Effector memory CD8-positive, alpha-beta T cell (primary cell): ENCODE measurements at regions not wholly inside any gene's neighbourhood (a gene's known extent, or its start where the extent isn't known, plus 50 kb on each side); places are given as distances from the start of the nearest gene placed in this dataset.

ENCODE experiments used
- ATAC-seq: fragments of 150-1000 bp; cut with Tn5 transposase; replicated peaks from 2 replicates; pipeline ENCODE4 v1.10.0; 2021; ENCODE audit warnings: mild to moderate bottlenecking, moderate library complexity
- DNase-seq, 3 experiments: peaks; one replicate each; pipeline ENCODE4 v3.0.0; 2021
- H3K27ac Mint-ChIP-seq, 2 donors: one replicate each; pipeline ENCODE4 v1.8.0; 2022; ENCODE audit warnings: mild to moderate bottlenecking in 2 of 2, mixed read lengths in 2 of 2, moderate library complexity in 2 of 2
- H3K27me3 Mint-ChIP-seq, 2 donors: one replicate each; pipeline ENCODE4 v1.8.0; 2022; ENCODE audit warnings: mixed read lengths in 2 of 2
- H3K36me3 Mint-ChIP-seq: one replicate; pipeline ENCODE4 v1.8.0; 2022; ENCODE audit warnings: mild to moderate bottlenecking, moderate library complexity, mixed read lengths; ENCODE audit not compliant: insufficient read depth
- H3K4me1 Mint-ChIP-seq, 2 donors: one replicate each; pipeline ENCODE4 v1.8.0; 2022; ENCODE audit warnings: low read depth in 2 of 2, mixed read lengths in 2 of 2
- H3K4me3 Mint-ChIP-seq, 2 donors: one replicate each; pipeline ENCODE4 v1.8.0; 2022; ENCODE audit warnings: mild to moderate bottlenecking in 2 of 2, mixed read lengths in 2 of 2, moderate library complexity in 2 of 2
- H3K9me3 Mint-ChIP-seq, 2 donors: one replicate each; pipeline ENCODE4 v1.8.0; 2022; ENCODE audit warnings: mixed read lengths in 2 of 2

- Mint-ChIP-seq H3K36me3 (peaks cover 77% of the 10 kb centered on the region), H3K9me3 (no peaks in the 10 kb centered on the region), H3K4me1 (peaks cover 11 to 15% of the 10 kb centered on the region in 2 donors), H3K4me3 (no peak overlapping the region), H3K27me3 (no peaks in the 10 kb centered on the region), H3K27ac (peak overlapping the region in 1 of 2 donors; percentile 10)
- ATAC-seq (no peak), DNase-seq (no peak)
Observed at GRCh38 chr17:77489239-77489892, 348.6 kb downstream of the SEC14L1 start.

GRCh38 chr17:77489893-77490255 lies 349.1 kb downstream of the SEC14L1 start:
- no peak overlapping the region for H3K27ac Mint-ChIP-seq
- ATAC-seq (no peak), DNase-seq (no peak)
- no peaks in the 10 kb centered on the region for H3K9me3 Mint-ChIP-seq
- H3K27me3 Mint-ChIP-seq, result no peaks in the 10 kb centered on the region
- peaks cover 82% of the 10 kb centered on the region for H3K36me3 Mint-ChIP-seq
- H3K4me1 Mint-ChIP-seq, result peaks cover 13 to 16% of the 10 kb centered on the region in 2 donors
- no peak overlapping the region for H3K4me3 Mint-ChIP-seq

GRCh38 chr17:77490361-77491183 lies 349.8 kb downstream of the SEC14L1 start:
- DNase-seq (no peak), ATAC-seq (no peak)
- no peaks in the 10 kb centered on the region for H3K27me3 Mint-ChIP-seq
- H3K27ac Mint-ChIP-seq, result no peak overlapping the region
- no peak overlapping the region for H3K4me3 Mint-ChIP-seq
- peaks cover 89% of the 10 kb centered on the region for H3K36me3 Mint-ChIP-seq
- no peaks in the 10 kb centered on the region for H3K9me3 Mint-ChIP-seq
- H3K4me1 Mint-ChIP-seq, result peaks cover 17 to 19% of the 10 kb centered on the region in 2 donors

GRCh38 chr17:77491921-77492445 lies 351.2 kb downstream of the SEC14L1 start:
- DNase-seq (no peak), ATAC-seq (peak; percentile 35)
- Mint-ChIP-seq H3K27me3 (no peaks in the 10 kb centered on the region), H3K27ac (peak overlapping the region; percentile 77 to 95), H3K4me3 (peak overlapping the region; percentile 33 to 34), H3K36me3 (peaks cover 93% of the 10 kb centered on the region), H3K9me3 (no peaks in the 10 kb centered on the region), H3K4me1 (peaks cover 11 to 15% of the 10 kb centered on the region in 2 donors)

GRCh38 chr17:77492446-77493237 lies 351.9 kb downstream of the SEC14L1 start:
- Mint-ChIP-seq H3K9me3 (no peaks in the 10 kb centered on the region), H3K27me3 (no peaks in the 10 kb centered on the region), H3K36me3 (peaks cover 90% of the 10 kb centered on the region), H3K27ac (peak overlapping the region; percentile 77 to 95), H3K4me3 (peak overlapping the region in 1 of 2 donors; percentile 34), H3K4me1 (peaks cover 11 to 15% of the 10 kb centered on the region in 2 donors)
- DNase-seq (no peak), ATAC-seq (no peak)

GRCh38 chr17:77493238-77493820 lies 352.6 kb downstream of the SEC14L1 start:
- Mint-ChIP-seq H3K4me3 (no peak overlapping the region), H3K4me1 (peaks cover 11 to 13% of the 10 kb centered on the region in 2 donors), H3K27ac (peak overlapping the region in 1 of 2 donors; percentile 84), H3K9me3 (no peaks in the 10 kb centered on the region), H3K27me3 (no peaks in the 10 kb centered on the region), H3K36me3 (peaks cover 85% of the 10 kb centered on the region)
- DNase-seq (no peak), ATAC-seq (no peak)

GRCh38 chr17:77493901-77494663 lies 353.3 kb downstream of the SEC14L1 start:
- Mint-ChIP-seq H3K27ac (peak overlapping the region in 1 of 2 donors; percentile 84), H3K4me3 (no peak overlapping the region), H3K4me1 (peaks cover 11 to 13% of the 10 kb centered on the region in 2 donors), H3K9me3 (no peaks in the 10 kb centered on the region), H3K36me3 (peaks cover 83% of the 10 kb centered on the region), H3K27me3 (no peaks in the 10 kb centered on the region)
- DNase-seq (no peak), ATAC-seq (no peak)

- Mint-ChIP-seq H3K4me1 (peaks cover 17 to 18% of the 10 kb centered on the region in 2 donors), H3K36me3 (peaks cover 83% of the 10 kb centered on the region), H3K27ac (peak overlapping the region; percentile 75 to 84), H3K4me3 (no peak overlapping the region), H3K27me3 (no peaks in the 10 kb centered on the region), H3K9me3 (no peaks in the 10 kb centered on the region)
- DNase-seq (peak; percentile 71 to 76 (median 73)), ATAC-seq (peak; percentile 82)
Observed at GRCh38 chr17:77494664-77495435, 354.1 kb downstream of the SEC14L1 start.

GRCh38 chr17:77495575-77495974 lies 354.8 kb downstream of the SEC14L1 start:
- Mint-ChIP-seq H3K4me3 (no peak overlapping the region), H3K27ac (no peak overlapping the region), H3K27me3 (no peaks in the 10 kb centered on the region), H3K4me1 (peaks cover 17 to 18% of the 10 kb centered on the region in 2 donors), H3K36me3 (peaks cover 81% of the 10 kb centered on the region), H3K9me3 (no peaks in the 10 kb centered on the region)
- no peak for DNase-seq
- ATAC-seq, result no peak

- DNase-seq, result no peak
- H3K36me3 Mint-ChIP-seq, result peaks cover 79% of the 10 kb centered on the region
- H3K4me1 Mint-ChIP-seq, result peaks cover 17 to 18% of the 10 kb centered on the region in 2 donors
- H3K4me3 Mint-ChIP-seq, result no peak overlapping the region
- H3K9me3 Mint-ChIP-seq, result no peaks in the 10 kb centered on the region
- H3K27me3 Mint-ChIP-seq, result no peaks in the 10 kb centered on the region
- no peak for ATAC-seq
- H3K27ac Mint-ChIP-seq, result no peak overlapping the region
Observed at GRCh38 chr17:77496401-77496801, 355.6 kb downstream of the SEC14L1 start.

- no peak overlapping the region for H3K27ac Mint-ChIP-seq
- H3K4me1 Mint-ChIP-seq, result peaks cover 16 to 17% of the 10 kb centered on the region in 2 donors
- H3K9me3 Mint-ChIP-seq, result no peaks in the 10 kb centered on the region
- H3K27me3 Mint-ChIP-seq, result no peaks in the 10 kb centered on the region
- H3K36me3 Mint-ChIP-seq, result peaks cover 78% of the 10 kb centered on the region
- H3K4me3 Mint-ChIP-seq, result no peak overlapping the region
- DNase-seq (no peak), ATAC-seq (no peak)
Observed at GRCh38 chr17:77496831-77497577, 356.2 kb downstream of the SEC14L1 start.
